HL-60 (cell line): ENCODE measurements at regions not wholly inside any gene's neighbourhood (a gene's known extent, or its start where the extent isn't known, plus 50 kb on each side); places are given as distances from the start of the nearest gene placed in this dataset.

Source experiments
- DNase-seq, 2 experiments: peaks; one replicate each; pipeline ENCODE4 v3.0.0-alpha.2; 2010 to 2020; ENCODE audit warnings: low read depth in 1 of 2, low spot score in 1 of 2
- H3K27ac ChIP-seq: fragments of 250-450 bp; sonication (Bioruptor Pico); replicated peaks from 2 replicates; pipeline ENCODE4 v1.5.1; 2020; ENCODE audit warnings: mild to moderate bottlenecking, moderate library complexity
- H3K27me3 ChIP-seq: fragments of 250-450 bp; sonication (Bioruptor Pico); 2 replicates; pipeline ENCODE4 v1.5.1; 2021; ENCODE audit warnings: mild to moderate bottlenecking, moderate library complexity; ENCODE audit not compliant: insufficient read depth, poor library complexity, severe bottlenecking
- H3K4me3 ChIP-seq: replicated peaks from 2 replicates; pipeline ENCODE4 v1.5.1; 2011; ENCODE audit warnings: mild to moderate bottlenecking, control low read depth, low read length; ENCODE audit not compliant: insufficient read depth
- CTCF ChIP-seq: IDR thresholded peaks from one replicate; pipeline ENCODE4 v1.5.1; 2011; ENCODE audit warnings: low read length, control low read depth, inconsistent platforms; ENCODE audit not compliant: insufficient read depth
- GABPA ChIP-seq: IDR thresholded peaks from 2 replicates; pipeline ENCODE4 v1.6.1; 2012; ENCODE audit warnings: low read depth
- POLR2AphosphoS5 ChIP-seq: IDR thresholded peaks from 2 replicates; pipeline ENCODE4 v1.6.1; 2012; ENCODE audit warnings: low read depth
- REST ChIP-seq: IDR thresholded peaks from 2 replicates; pipeline ENCODE4 v1.6.1; 2012; ENCODE audit warnings: low read depth; ENCODE audit not compliant: insufficient replicate concordance
- SPI1 ChIP-seq: IDR thresholded peaks from 2 replicates; pipeline ENCODE4 v1.6.1; 2012; ENCODE audit warnings: low read depth, mild to moderate bottlenecking, borderline replicate concordance

DNA sequence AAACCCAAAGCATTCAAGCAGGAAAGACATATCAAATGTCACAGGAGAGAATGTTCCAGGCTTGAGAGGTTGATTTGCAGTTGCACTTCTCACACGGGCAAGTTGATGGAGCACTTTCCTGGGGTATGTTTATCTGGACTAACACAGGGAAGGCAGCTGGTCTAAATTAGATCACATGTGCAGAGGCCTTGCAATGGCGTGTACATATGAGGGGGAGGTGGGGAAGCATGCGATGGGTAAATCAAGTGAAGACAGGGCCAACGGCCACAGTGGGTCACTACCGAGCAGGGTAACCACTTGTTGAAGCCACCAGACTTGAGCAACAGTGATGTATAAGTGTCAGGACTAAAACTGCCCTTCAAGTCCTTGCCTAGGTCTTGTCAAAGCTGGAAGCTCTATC is 156.6 kb upstream of the MAF start:
- Histone ChIP-seq H3K27me3 (no peaks in the 10 kb centered on the region), H3K4me3 (no peak overlapping the region), H3K27ac (no peak overlapping the region)
- DNase-seq, result no peak
- TF ChIP-seq REST (no peak), POLR2AphosphoS5 (no peak), GABPA (no peak), SPI1 (no peak), CTCF (no peak)

GRCh38 chr16:79756571-79756970 is 156.0 kb upstream of the MAF start:
- no peak for TF ChIP-seq CTCF
- TF ChIP-seq SPI1, result no peak
- TF ChIP-seq REST, result no peak
- no peak for TF ChIP-seq GABPA
- no peak for TF ChIP-seq POLR2AphosphoS5
- H3K4me3 ChIP-seq, result no peak overlapping the region
- no peaks in the 10 kb centered on the region for H3K27me3 ChIP-seq
- no peak for DNase-seq
- no peak overlapping the region for H3K27ac ChIP-seq

DNA sequence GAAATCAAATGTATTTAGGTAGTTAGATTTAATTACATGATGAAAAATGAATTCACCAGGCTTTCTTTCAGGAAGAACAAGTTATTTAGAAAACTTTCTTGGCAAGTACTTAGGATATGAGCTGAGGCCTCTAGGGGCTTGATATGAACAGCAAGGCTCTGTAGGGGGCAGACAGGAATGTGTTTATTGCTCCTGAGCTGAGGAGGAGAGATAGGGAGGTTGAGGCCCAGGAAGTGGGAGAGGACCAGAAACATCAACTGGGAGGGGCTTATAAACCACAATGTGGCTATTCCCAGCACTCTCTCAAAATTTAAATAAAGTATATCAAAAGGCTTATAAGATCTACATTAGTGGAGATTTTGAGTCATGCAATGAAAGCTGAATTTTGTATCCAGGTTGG is 154.0 kb upstream of the MAF start:
- TF ChIP-seq REST, result no peak
- no peak for TF ChIP-seq POLR2AphosphoS5
- TF ChIP-seq SPI1, result no peak
- TF ChIP-seq CTCF, result no peak
- no peaks in the 10 kb centered on the region for H3K27me3 ChIP-seq

More for the DNA sequence above, 154.0 kb upstream of the MAF start:
- Histone ChIP-seq H3K4me3 (no peak overlapping the region), H3K27ac (no peak overlapping the region)
- no peak for DNase-seq
